PFSK-1 (cell line): ENCODE measurements at regions not wholly inside any gene's neighbourhood (a gene's known extent, or its start where the extent isn't known, plus 50 kb on each side); places are given as distances from the start of the nearest gene placed in this dataset.

Source experiments
- POLR2AphosphoS5 ChIP-seq: IDR thresholded peaks from 2 replicates; pipeline ENCODE4 v1.6.1; 2012; ENCODE audit warnings: low read depth, mild to moderate bottlenecking, control low read depth, low read length, moderate library complexity
- TAF1 ChIP-seq: IDR thresholded peaks from 2 replicates; pipeline ENCODE4 v1.6.1; 2012; ENCODE audit warnings: low read length, control low read depth, borderline replicate concordance; ENCODE audit not compliant: insufficient read depth
- TF ChIP-seq, protein P1 (sequence below), 2 experiments: IDR thresholded peaks; 2 replicates each; pipeline versions ENCODE4 v1.6.1 to v1.8.0; 2011 to 2012; ENCODE audit warnings: low read depth in 2 of 2, low read length in 2 of 2, control low read depth in 1 of 2, inconsistent platforms in 1 of 2, mild to moderate bottlenecking in 1 of 2, moderate library complexity in 1 of 2; ENCODE audit not compliant: insufficient read depth in 1 of 2

DNA sequence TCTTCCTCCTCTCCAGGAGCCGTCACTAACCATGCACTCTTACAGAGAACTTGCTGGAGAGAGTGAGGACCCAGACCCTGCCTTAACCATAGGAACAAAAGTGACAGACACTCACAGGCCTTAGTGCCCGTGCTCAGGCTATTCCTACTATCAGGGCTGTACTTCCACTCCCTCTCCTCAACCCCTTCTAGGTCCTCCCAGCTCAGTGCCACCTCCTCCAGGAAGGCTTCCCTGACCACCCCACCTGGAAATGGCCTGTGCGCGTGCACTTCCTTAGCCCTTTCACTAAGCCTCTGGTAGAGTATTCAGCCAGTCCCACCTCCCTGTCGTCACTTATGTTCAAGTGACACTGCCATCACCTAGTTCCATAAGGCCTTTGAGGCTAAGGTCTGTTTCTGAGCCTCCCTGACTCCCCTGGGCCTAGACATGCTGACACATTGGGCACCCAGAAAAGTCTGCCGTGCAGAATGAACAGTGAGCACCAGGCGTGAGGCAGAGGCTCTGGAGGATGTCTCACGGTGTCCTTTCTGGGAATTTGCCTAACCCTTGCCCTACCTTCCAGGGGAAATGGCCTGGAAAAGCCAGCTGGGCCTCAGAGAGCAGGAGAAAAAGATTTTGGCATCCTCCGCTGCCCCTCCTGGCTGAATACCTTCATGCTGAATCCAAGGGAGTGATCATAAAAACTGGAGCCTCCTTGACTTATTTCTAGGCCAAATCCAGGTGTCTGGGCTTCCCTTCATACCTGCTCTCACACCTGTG is 108.6 kb upstream of the SMAD3 start:
- TF ChIP-seq POLR2AphosphoS5 = no peak
- TF ChIP-seq TAF1 = no peak
- TF ChIP-seq, protein P1, sequence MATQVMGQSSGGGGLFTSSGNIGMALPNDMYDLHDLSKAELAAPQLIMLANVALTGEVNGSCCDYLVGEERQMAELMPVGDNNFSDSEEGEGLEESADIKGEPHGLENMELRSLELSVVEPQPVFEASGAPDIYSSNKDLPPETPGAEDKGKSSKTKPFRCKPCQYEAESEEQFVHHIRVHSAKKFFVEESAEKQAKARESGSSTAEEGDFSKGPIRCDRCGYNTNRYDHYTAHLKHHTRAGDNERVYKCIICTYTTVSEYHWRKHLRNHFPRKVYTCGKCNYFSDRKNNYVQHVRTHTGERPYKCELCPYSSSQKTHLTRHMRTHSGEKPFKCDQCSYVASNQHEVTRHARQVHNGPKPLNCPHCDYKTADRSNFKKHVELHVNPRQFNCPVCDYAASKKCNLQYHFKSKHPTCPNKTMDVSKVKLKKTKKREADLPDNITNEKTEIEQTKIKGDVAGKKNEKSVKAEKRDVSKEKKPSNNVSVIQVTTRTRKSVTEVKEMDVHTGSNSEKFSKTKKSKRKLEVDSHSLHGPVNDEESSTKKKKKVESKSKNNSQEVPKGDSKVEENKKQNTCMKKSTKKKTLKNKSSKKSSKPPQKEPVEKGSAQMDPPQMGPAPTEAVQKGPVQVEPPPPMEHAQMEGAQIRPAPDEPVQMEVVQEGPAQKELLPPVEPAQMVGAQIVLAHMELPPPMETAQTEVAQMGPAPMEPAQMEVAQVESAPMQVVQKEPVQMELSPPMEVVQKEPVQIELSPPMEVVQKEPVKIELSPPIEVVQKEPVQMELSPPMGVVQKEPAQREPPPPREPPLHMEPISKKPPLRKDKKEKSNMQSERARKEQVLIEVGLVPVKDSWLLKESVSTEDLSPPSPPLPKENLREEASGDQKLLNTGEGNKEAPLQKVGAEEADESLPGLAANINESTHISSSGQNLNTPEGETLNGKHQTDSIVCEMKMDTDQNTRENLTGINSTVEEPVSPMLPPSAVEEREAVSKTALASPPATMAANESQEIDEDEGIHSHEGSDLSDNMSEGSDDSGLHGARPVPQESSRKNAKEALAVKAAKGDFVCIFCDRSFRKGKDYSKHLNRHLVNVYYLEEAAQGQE (IDR thresholded peaks at IDR 0.05; ENCODE audit: insufficient read depth in 1 of 2, low read depth in 2 of 2, low read length in 2 of 2) = no peak
